ENCODE measurements at regions not wholly inside any gene's neighbourhood (a gene's known extent, or its start where the extent isn't known, plus 50 kb on each side); places are given as distances from the start of the nearest gene placed in this dataset.

DNA sequence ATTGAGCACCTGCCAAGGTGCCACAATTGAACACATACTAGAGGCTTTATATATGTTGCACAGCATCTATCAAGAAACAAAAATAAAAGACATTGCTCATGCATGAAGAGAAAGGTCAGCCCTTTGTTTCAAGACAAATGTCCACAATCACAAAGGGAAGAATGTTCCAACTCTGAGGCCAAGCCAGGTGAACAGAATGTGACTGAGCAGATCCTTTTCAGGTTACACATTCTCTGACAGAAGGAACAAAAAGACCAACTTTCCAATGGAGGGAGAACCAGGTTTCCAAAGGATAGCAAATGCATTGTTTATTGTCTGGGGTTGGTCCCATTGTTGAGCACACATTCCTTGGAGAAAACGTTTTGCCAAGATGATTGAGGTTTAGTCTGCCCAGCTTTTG, 50.2 kb upstream of the FAM174B start:
- TF ChIP-seq EZH2phosphoT487 (IDR thresholded peaks at IDR 0.05; ENCODE audit: unreplicated experiment) (no peak), EZH2 (IDR thresholded peaks at IDR 0.05; ENCODE audit: low read depth, unreplicated experiment) (no peak), POLR2AphosphoS5 (IDR thresholded peaks at IDR 0.05; ENCODE audit: low read depth) (no peak)
- TF ChIP-seq, protein P1, sequence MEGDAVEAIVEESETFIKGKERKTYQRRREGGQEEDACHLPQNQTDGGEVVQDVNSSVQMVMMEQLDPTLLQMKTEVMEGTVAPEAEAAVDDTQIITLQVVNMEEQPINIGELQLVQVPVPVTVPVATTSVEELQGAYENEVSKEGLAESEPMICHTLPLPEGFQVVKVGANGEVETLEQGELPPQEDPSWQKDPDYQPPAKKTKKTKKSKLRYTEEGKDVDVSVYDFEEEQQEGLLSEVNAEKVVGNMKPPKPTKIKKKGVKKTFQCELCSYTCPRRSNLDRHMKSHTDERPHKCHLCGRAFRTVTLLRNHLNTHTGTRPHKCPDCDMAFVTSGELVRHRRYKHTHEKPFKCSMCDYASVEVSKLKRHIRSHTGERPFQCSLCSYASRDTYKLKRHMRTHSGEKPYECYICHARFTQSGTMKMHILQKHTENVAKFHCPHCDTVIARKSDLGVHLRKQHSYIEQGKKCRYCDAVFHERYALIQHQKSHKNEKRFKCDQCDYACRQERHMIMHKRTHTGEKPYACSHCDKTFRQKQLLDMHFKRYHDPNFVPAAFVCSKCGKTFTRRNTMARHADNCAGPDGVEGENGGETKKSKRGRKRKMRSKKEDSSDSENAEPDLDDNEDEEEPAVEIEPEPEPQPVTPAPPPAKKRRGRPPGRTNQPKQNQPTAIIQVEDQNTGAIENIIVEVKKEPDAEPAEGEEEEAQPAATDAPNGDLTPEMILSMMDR (conservative IDR thresholded peaks at IDR 0.05; ENCODE audit: low read depth in 2 of 2): no peak
- TF ChIP-seq, protein P2, sequence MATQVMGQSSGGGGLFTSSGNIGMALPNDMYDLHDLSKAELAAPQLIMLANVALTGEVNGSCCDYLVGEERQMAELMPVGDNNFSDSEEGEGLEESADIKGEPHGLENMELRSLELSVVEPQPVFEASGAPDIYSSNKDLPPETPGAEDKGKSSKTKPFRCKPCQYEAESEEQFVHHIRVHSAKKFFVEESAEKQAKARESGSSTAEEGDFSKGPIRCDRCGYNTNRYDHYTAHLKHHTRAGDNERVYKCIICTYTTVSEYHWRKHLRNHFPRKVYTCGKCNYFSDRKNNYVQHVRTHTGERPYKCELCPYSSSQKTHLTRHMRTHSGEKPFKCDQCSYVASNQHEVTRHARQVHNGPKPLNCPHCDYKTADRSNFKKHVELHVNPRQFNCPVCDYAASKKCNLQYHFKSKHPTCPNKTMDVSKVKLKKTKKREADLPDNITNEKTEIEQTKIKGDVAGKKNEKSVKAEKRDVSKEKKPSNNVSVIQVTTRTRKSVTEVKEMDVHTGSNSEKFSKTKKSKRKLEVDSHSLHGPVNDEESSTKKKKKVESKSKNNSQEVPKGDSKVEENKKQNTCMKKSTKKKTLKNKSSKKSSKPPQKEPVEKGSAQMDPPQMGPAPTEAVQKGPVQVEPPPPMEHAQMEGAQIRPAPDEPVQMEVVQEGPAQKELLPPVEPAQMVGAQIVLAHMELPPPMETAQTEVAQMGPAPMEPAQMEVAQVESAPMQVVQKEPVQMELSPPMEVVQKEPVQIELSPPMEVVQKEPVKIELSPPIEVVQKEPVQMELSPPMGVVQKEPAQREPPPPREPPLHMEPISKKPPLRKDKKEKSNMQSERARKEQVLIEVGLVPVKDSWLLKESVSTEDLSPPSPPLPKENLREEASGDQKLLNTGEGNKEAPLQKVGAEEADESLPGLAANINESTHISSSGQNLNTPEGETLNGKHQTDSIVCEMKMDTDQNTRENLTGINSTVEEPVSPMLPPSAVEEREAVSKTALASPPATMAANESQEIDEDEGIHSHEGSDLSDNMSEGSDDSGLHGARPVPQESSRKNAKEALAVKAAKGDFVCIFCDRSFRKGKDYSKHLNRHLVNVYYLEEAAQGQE (IDR thresholded peaks at IDR 0.05; ENCODE audit: unreplicated experiment): no peak

Data from GM23338 (cell line).